Medulla oblongata (tissue), 1 donor: ENCODE measurements at regions not wholly inside any gene's neighbourhood (a gene's known extent, or its start where the extent isn't known, plus 50 kb on each side); places are given as distances from the start of the nearest gene placed in this dataset.

Experiments
- DNase-seq: peaks from one replicate; pipeline ENCODE4 v3.0.0-alpha.2; 2015; ENCODE audit errors: extremely low spot score

DNA sequence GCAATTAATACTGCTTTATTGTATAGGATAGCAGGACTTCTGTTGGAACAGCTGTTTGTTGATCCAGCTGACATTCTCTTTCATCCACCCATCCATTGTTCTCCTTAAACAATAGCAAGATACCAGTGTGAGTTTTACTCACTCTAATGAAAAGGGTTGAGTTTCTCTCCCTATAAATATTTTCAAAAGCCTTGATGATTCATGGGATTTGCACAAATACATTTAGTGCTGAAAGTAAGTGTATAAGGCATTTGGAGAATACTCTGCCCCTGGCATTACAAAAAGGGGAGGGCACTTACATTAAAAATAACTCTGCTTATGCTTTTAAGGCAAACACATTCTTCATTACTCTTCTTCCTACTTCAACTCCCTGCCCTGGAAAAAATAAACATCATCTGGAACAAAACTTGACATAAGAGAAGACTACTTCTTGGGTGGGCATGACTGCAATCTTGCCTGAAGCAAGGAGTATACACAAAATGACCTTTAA is 634.9 kb downstream of the METTL15 start:
- no peak for DNase-seq

DNA sequence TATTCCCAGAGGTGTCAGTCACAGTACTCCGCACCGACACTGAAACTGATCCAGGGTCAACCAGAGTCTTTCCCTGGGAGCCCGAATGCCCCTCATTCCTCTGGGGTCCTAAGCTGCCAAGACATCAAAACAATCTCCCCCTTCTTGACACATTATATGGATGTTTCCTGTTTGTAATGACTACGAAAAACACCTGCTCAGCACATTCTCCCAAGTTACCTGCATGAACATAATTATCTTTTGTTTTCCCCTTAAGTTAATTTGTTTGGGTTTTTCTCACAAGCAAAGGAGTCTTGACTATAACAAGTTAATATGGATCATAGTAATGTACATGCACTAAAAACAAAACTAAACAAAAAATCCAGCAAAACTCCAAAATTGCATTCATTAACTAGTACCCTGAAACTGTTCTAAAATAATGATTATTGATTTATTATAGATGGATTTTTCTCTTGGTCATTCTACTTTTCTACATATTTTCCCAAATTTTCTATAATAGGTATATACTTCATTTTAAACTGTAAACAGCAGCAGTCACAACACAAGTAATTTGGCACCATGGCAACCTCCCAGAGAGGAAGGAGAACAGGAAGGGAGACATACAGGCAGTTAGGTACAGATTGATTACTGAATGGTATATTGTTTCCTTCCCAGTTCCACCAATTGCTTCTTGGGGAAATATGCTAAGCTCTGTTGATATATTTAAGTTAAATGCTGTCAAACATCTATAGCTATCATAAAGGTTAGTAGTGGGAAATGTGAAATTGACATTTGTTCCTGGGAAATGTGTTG is 631.5 kb downstream of the METTL15 start:
- DNase-seq = no peak

DNA sequence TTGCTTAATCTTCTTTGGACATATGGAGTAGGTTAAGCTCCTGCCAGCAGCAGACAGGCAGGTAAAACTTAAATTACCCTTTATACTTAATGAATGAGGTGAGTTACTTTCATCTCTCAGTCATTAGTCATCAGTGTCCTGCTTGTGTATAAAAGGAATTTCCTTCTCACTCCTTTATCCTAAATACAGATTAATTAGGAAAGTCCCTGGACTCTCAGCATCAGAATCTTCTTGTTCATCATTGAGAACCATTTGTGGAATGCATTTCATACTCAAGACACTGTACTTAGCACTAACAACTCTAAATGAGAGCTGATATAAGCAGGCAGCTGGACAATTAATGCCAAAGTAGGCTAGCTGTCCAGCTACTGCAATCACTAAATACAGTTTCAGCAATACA is 630.4 kb downstream of the METTL15 start:
- no peak for DNase-seq

DNA sequence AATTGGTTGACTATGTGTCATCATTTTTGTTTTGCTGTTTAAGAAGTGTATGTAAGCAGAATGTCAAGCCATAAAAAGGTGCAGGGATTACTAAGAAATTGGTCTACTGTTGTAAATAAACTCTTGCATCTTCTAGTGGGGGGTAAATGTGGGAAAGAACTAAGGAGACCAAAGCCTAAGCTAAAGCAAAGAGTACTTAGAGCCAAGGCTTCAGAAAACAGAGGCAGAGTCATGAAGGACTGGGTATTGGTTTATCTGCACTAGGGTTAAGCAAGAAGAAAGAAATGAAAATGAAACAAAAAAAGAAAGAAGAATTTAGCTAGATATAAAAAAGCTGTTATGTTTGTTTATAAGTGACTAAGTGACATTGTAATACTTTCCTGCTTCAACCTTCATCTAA is 628.1 kb downstream of the METTL15 start:
- DNase-seq = no peak

DNA sequence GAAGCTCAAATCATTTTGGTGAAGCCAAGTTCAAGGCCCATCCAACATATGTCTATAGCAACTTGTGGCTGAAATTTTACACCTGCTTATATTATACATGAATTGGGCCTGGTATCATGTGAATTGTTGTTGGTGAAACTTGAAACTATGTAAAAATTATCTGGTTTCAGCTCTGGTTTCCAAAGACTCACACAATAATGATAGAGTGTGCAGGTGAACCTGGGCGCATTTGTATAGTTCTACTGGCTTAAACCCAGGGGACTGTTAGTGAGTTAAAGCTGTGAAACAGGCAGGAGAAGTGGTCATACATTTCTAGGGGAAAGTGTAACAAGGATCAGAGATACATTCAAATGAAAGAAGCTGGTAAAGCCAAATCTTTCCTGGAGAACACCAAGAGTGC is 627.3 kb downstream of the METTL15 start:
- no peak for DNase-seq

DNA sequence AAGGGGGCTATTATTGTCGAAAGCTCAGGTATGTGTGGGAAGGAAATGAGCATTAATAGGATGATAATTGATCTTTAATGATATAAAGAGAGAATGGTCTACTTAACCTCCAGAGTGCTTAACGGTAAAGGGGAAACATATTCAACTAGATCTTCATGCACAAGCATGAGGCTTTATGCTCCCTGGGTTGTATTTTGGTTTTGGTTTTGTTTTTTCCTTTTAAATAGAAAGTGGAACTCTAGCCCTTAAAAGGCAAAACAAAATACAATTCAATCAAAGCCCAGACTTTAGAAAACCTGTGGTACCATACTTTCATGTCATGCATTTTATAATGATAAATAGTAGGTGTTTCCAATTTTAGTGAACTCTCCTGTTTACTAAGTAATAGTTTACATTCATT is 622.7 kb downstream of the METTL15 start:
- DNase-seq = no peak

DNA sequence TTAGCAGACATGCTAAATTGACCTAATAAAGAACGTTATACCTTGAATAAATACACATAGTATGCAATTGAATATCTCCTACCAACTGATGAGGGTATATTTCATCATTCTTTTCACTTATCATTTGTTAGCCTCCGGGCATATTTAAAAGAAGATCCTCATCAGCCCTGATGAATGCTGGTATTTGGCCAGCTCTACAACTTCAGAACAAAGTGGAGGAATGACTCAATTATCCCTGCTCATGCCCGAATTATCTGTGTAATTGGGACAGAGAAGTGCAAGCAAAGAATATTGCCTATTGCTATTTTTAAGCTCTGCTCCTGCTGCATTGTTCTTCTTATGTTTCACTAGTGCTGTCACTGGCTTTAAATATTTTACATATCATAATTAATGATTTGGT is 622.1 kb downstream of the METTL15 start:
- no peak for DNase-seq

DNA sequence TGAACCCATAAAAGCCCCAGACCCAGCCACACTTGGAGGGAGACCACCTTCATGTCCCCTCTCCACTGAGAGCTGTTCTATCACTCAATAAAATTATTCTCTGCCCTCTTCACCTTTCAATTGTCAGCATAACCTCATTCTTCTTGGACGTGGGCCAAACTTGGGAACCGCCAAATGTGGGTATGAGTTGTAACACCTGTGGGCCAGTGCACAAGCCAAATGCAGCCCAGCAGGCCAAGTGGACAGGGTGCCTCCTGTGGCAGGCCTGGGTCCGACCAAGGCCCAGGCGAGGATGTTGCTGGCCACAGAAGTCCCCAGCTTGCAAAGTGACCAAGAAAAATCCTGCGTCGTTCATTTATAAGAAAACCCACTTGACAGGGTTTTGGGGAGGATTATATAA is 621.2 kb downstream of the METTL15 start:
- no peak for DNase-seq

DNA sequence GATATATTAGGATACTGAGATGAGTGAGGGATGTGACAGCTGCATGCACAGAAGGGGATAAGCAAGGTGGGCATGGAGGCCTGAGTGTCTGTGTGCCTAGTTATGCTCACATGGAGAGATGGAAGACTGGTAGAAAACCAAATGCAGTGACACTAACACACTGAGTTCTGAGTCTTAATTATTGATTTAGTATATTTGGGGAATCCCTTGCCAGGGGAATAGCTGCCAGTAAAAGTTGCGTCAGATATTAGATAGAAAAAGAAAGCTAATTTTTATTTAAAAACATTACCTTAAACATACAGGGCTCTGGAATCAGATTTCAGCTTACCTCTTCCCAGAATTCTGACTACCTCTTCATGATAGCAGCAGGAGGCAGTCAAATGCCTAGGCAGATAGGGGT is 620.5 kb downstream of the METTL15 start:
- no peak for DNase-seq

DNA sequence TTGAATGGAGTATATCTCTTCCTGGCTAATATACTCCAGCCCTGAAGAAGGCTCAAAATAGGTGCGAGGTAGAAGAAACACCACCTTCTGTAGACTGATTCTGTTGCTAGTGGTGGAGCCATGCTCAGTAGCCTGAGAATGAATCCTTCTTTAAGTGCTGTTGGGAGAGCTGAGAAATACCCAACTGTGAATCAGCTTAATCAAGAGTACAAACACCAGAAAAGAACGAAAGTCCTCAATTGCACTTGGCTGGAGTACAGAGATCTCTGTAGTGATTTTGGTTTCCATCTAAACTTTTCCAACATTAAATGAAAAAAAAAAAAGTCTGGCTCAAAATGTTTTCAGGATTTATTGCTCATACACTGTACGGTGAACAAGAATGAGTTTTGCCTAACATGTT is 619.1 kb downstream of the METTL15 start:
- DNase-seq = no peak

DNA sequence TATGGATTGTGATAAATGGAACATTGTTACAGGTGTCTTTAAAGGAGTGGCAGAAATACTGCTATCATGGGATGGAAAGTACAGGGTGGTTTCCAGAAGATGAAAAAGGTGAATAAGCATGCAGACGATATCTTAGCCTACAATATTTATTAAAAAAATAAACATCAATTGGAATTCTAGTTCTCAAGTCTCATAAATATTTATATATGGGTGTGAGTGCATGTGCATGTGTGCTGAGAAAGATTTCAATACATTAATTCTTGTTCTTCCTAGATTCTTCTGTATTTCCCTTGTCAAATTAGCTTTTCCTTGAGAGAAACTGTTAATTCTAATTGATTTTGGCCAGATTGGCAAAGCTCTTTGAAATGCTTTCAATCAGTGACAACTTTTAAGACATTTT is 618.2 kb downstream of the METTL15 start:
- no peak for DNase-seq

DNA sequence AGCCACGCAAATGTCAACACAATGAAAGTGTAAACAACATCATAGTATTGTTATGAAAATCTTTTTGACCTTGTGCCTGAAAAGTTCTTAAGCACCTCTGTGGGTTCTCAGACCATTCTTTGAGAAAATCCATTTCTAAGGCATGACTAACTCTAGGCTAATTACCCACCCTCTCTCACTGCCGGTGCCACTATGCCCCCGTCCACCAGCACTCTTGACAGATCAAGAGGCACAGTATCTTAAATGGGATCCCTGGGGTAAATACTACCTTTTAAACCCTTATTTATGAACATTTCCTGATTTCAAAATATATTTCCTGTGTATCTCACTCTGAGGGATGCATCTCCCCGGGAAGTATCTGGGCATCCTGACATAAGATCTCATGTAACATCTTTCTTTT is 607.5 kb downstream of the METTL15 start:
- DNase-seq = no peak

DNA sequence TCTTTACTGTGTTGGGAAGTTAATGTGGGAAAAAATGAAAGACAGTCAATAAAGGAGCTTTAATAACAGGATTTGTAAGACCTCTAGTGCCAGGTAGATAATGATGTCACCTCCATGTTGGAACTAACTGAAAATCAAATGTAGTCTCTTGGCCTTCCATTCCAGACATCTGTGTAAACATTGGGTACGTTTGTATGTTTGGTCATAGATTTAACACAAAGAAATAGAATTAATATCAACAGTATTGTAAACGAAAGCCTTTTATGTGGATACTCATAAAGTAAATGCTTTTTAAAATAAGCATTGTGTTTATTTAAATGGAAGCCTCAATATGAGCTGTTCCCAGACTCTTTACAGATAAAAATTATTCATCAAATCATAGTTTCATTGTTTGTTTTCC is 605.7 kb downstream of the METTL15 start:
- DNase-seq = no peak

DNA sequence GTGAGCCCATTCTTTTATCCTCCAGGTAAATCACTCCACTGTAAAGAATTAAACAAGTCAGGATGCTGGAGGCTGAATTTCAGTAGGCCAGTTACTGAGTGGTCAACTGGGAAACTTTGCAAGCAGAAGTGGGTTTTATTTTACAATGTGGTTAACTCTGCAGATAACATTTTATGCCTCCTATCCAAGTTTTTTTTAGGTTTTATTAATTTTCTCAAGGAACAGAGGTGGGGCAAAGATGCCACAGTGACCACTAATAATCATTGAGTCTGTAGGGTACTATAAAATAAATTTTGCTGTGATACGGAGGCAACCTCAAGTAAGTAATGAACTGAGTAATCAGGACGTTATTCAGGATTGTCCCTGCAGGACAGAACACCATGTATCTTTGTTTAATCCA is 599.9 kb downstream of the METTL15 start:
- DNase-seq = no peak

DNA sequence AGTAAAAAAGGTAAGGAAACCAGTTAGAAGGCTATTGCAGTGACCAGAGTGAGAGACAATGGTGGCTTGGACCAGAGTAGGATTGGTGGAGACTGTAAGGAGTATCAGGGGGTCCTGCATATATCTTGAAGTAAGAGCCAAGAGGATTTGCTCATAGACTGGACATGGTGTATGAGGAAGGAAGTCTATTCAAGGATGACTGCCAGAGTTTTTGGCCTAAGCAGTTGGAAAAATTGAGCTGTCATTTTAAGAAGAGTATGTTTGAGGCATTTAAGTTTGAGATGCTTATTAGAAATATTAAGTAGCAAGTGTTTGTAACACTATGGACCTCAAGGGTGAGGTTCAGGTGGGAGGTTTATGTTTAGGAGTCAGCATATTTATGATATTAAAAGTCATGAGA is 596.6 kb downstream of the METTL15 start:
- DNase-seq = no peak

DNA sequence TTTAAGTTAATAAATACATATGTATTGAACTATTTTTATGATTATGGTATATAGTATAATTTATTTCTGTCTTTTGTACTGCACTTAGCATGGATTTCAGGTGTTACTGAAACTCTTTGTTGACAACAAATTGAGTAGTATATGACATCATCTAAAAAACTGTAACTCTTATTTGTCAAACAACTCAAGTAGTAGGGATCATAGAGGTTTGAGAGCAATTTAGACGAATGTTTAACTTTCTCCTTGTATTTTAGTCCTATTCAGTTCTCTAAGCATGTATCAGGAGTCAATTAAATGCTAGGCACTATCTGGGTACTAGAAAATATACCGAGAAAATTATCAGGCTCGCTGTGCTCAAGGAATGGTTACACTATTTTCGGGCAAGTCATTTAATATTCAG is 595.2 kb downstream of the METTL15 start:
- DNase-seq = no peak

DNA sequence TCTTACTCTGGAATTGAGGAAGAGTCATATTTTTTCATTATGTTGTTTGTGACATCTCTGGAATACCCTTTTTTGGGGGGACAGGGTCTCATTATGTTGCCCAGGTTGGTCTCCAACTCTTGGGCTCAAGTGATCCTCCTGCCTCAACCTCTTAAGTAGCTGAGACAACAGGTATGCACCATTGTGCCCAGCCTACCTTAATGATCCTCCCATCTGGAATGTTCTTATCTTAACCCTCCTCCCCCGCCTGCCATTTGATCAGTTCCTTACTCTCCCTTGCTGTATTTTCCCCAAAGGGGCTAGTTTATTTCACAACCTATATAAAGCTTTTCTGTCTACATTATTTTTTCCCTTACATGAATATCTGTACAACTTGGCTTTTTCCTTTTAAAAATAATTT is 594.7 kb downstream of the METTL15 start:
- DNase-seq = no peak

DNA sequence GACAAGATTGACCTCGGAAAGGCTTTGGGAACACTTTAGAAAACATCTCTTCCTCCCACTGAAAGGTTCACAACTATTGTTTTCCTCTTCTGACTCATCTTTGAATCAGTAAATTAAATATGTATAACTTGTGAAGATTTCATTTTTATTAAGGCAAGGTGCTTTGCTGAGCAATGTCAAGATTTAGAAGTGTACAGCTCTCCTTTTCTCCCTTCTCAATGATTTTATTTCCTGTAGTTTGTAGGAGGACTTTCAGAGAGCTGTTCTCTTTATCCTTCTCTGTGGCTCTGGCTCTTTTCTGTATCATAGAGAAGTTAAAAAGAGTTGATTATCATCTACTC is 594.2 kb downstream of the METTL15 start:
- DNase-seq = no peak

DNA sequence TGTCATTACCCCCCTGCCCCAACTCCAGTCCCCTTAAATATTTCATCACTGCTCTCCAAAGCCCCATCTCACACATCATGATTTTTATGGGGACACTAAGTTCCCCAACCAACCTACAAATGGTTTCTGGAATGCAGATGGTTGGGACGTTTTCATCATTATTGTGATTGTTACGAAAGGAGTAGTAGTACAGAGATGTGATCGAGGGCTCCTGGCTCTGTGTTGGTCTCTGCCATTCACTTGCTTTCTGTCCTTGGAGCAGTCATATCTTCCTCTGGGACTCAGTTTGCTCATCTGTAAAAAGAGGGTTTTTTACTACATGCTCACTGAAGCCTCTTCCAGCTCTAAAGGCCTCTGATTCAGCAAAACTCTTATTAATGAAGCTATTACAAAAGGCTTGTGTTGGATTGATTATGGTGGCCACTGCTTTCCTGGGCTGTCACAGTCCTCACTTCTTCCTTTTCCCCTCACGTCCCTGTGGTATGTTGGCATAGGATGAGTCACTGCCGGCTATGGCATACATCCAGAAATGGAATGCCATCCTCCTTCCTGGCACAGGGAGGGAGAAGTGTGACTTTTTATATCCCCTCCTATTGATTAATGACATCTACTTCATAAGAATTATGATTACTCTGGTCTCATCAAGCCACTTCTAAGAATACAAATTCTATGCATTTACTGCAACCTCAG is 593.7 kb downstream of the METTL15 start:
- DNase-seq = no peak

DNA sequence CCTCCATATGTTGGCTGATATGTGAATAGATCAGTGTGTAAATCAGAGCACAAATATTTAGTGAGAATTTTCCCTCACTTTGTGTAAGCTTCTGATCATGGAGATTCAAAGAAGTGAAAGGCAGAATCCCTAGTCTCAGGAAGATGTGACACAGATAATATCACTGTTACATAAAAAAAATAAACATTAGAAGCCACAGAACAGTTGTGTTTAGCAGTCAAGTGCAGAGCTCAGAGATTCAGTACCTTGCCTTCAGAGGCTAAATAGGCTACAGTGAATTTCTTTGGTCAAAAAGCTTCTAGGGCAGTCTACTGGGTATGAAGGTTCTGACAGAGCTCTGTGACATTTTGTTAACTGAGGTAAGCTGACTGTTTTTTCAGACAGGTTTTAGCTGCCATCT is 591.5 kb downstream of the METTL15 start:
- no peak for DNase-seq

DNA sequence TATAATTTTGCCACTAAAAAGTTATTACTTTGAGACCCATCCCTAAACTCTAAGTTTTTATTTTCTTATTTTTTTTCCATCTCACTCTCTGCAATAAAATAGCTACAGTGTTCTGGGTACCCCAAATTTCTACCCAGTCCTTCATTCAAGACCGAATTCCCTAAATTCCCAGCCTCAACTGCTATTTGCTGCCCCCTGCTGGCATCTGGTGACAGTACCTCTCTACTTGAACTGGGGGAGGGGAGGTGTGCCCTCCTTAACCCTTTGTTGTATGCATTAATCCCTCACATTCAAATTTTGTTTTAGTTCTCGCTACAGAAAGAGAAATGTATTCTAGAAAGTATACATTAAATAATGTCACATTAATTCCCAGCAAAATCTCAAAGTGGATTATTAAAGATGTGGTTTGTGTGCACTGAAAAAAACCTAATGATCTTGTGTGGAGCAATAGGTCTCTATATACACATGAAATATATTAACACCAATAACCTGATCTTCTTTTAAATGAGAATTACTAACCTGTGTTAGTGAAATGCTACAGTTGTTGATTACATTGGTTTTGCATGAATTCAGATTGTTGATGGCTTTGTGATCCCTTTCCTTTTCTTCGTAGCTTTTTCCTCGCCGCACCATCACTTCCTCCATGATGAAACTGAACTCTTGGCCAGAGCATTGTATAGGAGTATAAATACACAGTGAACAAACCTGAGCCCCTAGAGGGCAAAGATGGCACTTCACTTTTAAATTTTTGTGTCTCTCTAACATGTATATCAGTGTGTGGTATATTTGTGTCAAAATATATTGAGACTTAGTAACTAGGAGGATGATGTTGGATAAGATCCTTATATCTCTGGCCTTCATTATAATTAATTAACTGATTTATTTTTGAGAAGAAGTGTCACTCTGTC is 590.0 kb downstream of the METTL15 start:
- peak; percentile 69 for DNase-seq

DNA sequence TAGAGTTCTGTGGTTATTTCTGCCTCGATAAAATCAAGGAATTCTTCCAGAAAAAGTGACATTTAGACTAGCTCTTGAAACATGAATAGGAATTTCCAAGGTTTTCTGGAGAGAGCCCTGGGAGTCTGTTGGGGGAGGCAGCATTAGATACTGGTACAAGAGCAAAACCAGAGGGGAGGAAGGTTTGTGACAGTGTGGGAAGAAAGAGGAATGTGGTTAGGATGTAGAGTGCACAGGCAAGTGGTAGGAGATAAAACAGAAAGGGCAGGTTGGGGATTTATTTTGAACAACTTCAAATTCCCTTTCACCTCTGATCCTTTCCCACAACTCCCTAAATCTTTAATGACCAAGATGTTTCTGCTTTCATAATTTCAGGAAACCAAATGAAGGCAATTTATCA is 588.4 kb downstream of the METTL15 start:
- no peak for DNase-seq

DNA sequence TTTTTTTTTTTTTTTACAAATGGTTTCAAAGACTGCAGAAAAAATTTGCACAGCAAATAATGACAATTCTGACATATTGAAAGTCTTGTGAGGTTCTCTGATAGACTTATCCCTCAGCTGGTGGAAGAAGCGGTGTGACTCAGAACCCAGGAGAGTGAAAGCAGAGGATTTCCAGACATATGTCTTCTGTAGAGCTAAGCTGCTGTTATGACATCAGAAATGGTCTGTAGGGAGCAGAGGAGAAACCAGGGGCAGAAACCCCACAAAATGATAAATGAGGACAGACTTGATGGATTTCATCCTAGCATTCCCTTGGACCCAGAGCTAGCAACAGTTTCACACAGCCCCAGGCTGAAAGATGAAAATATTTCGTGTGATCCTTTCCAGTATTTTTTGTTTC is 582.6 kb downstream of the METTL15 start:
- DNase-seq = no peak
